T-helper 1 cell treated with Interleukin-12 subunit alpha and Interleukin-12 subunit beta and Interleukin-4 antibody, amounts not matched to agents 30 μg/mL and 1 μg/mL, for 36 hours (primary cell): ENCODE measurements at regions not wholly inside any gene's neighbourhood (a gene's known extent, or its start where the extent isn't known, plus 50 kb on each side); places are given as distances from the start of the nearest gene placed in this dataset.

Experiments
- H3K27ac Mint-ChIP-seq: one replicate; pipeline ENCODE4 v1.8.0; 2021; ENCODE audit warnings: mild to moderate bottlenecking, mixed read lengths
- H3K27me3 Mint-ChIP-seq: one replicate; pipeline ENCODE4 v1.8.0; 2021; ENCODE audit warnings: low read depth, mixed read lengths
- H3K36me3 Mint-ChIP-seq: one replicate; pipeline ENCODE4 v1.8.0; 2021; ENCODE audit warnings: low read depth, mixed read lengths
- H3K4me1 Mint-ChIP-seq: one replicate; pipeline ENCODE4 v1.8.0; 2021; ENCODE audit warnings: low read depth, mixed read lengths
- H3K4me3 Mint-ChIP-seq: one replicate; pipeline ENCODE4 v1.8.0; 2021; ENCODE audit warnings: mild to moderate bottlenecking, moderate library complexity, mixed read lengths
- H3K9me3 Mint-ChIP-seq: one replicate; pipeline ENCODE4 v1.8.0; 2021; ENCODE audit warnings: mixed read lengths

- Mint-ChIP-seq H3K9me3 (no peaks in the 10 kb centered on the region), H3K4me3 (no peak overlapping the region), H3K27ac (no peak overlapping the region), H3K36me3 (no peaks in the 10 kb centered on the region), H3K27me3 (no peaks in the 10 kb centered on the region), H3K4me1 (no peaks in the 10 kb centered on the region)
Measured at GRCh38 chr2:15794608-15795134, 145.7 kb upstream of the MYCN start.

- H3K4me3 Mint-ChIP-seq: no peak overlapping the region
- no peaks in the 10 kb centered on the region for H3K9me3 Mint-ChIP-seq
Measured at GRCh38 chr2:15795426-15795825, 144.9 kb upstream of the MYCN start.

GRCh38 chr2:15796167-15796942 is 144.0 kb upstream of the MYCN start:
- H3K4me1 Mint-ChIP-seq: no peaks in the 10 kb centered on the region
- no peak overlapping the region for H3K27ac Mint-ChIP-seq
- H3K27me3 Mint-ChIP-seq: no peaks in the 10 kb centered on the region
- no peaks in the 10 kb centered on the region for H3K9me3 Mint-ChIP-seq
- H3K4me3 Mint-ChIP-seq: no peak overlapping the region
- H3K36me3 Mint-ChIP-seq: no peaks in the 10 kb centered on the region

More at GRCh38 chr2:15795426-15795825, 144.9 kb upstream of the MYCN start:
- H3K4me1 Mint-ChIP-seq: no peaks in the 10 kb centered on the region
- H3K27ac Mint-ChIP-seq: no peak overlapping the region
- H3K27me3 Mint-ChIP-seq: no peaks in the 10 kb centered on the region
- no peaks in the 10 kb centered on the region for H3K36me3 Mint-ChIP-seq

GRCh38 chr2:15797231-15797938 is 143.0 kb upstream of the MYCN start:
- H3K36me3 Mint-ChIP-seq: no peaks in the 10 kb centered on the region
- H3K27me3 Mint-ChIP-seq: no peaks in the 10 kb centered on the region
- no peak overlapping the region for H3K27ac Mint-ChIP-seq
- H3K4me3 Mint-ChIP-seq: no peak overlapping the region
- no peaks in the 10 kb centered on the region for H3K4me1 Mint-ChIP-seq
- no peaks in the 10 kb centered on the region for H3K9me3 Mint-ChIP-seq

- Mint-ChIP-seq H3K27ac (no peak overlapping the region), H3K4me3 (no peak overlapping the region), H3K9me3 (no peaks in the 10 kb centered on the region), H3K4me1 (no peaks in the 10 kb centered on the region), H3K36me3 (no peaks in the 10 kb centered on the region), H3K27me3 (no peaks in the 10 kb centered on the region)
Measured at GRCh38 chr2:15797939-15798281, 142.4 kb upstream of the MYCN start.

- Mint-ChIP-seq H3K4me1 (no peaks in the 10 kb centered on the region), H3K27me3 (no peaks in the 10 kb centered on the region)
Measured at GRCh38 chr2:15798701-15799431, 141.5 kb upstream of the MYCN start.

GRCh38 chr2:15799432-15799827 is 140.9 kb upstream of the MYCN start:
- Mint-ChIP-seq H3K9me3 (no peaks in the 10 kb centered on the region), H3K36me3 (no peaks in the 10 kb centered on the region), H3K27ac (no peak overlapping the region), H3K27me3 (no peaks in the 10 kb centered on the region), H3K4me3 (no peak overlapping the region), H3K4me1 (no peaks in the 10 kb centered on the region)

More at GRCh38 chr2:15798701-15799431, 141.5 kb upstream of the MYCN start:
- Mint-ChIP-seq H3K36me3 (no peaks in the 10 kb centered on the region), H3K9me3 (no peaks in the 10 kb centered on the region), H3K27ac (no peak overlapping the region), H3K4me3 (no peak overlapping the region)

GRCh38 chr2:15800495-15801329 is 139.6 kb upstream of the MYCN start:
- Mint-ChIP-seq H3K36me3 (no peaks in the 10 kb centered on the region), H3K4me1 (no peaks in the 10 kb centered on the region), H3K9me3 (no peaks in the 10 kb centered on the region), H3K27ac (no peak overlapping the region), H3K4me3 (no peak overlapping the region), H3K27me3 (no peaks in the 10 kb centered on the region)

- H3K4me1 Mint-ChIP-seq: no peaks in the 10 kb centered on the region
- no peak overlapping the region for H3K4me3 Mint-ChIP-seq
- no peaks in the 10 kb centered on the region for H3K36me3 Mint-ChIP-seq
- no peak overlapping the region for H3K27ac Mint-ChIP-seq
- H3K9me3 Mint-ChIP-seq: no peaks in the 10 kb centered on the region
- no peaks in the 10 kb centered on the region for H3K27me3 Mint-ChIP-seq
Measured at GRCh38 chr2:15801439-15801838, 138.9 kb upstream of the MYCN start.

GRCh38 chr2:15801904-15802303 is 138.4 kb upstream of the MYCN start:
- Mint-ChIP-seq H3K4me3 (no peak overlapping the region), H3K4me1 (no peaks in the 10 kb centered on the region), H3K36me3 (no peaks in the 10 kb centered on the region), H3K27me3 (no peaks in the 10 kb centered on the region), H3K27ac (no peak overlapping the region), H3K9me3 (no peaks in the 10 kb centered on the region)

GRCh38 chr2:15802657-15803542 is 137.4 kb upstream of the MYCN start:
- Mint-ChIP-seq H3K36me3 (no peaks in the 10 kb centered on the region), H3K4me1 (no peaks in the 10 kb centered on the region), H3K9me3 (no peaks in the 10 kb centered on the region), H3K27ac (no peak overlapping the region), H3K27me3 (no peaks in the 10 kb centered on the region), H3K4me3 (no peak overlapping the region)

GRCh38 chr2:15803543-15804245 is 136.7 kb upstream of the MYCN start:
- Mint-ChIP-seq H3K4me1 (no peaks in the 10 kb centered on the region), H3K27me3 (no peaks in the 10 kb centered on the region), H3K9me3 (no peaks in the 10 kb centered on the region), H3K27ac (no peak overlapping the region), H3K4me3 (no peak overlapping the region), H3K36me3 (no peaks in the 10 kb centered on the region)

GRCh38 chr2:15804246-15804619 is 136.1 kb upstream of the MYCN start:
- Mint-ChIP-seq H3K27me3 (no peaks in the 10 kb centered on the region), H3K4me1 (no peaks in the 10 kb centered on the region), H3K9me3 (no peaks in the 10 kb centered on the region), H3K4me3 (no peak overlapping the region), H3K36me3 (no peaks in the 10 kb centered on the region), H3K27ac (no peak overlapping the region)
